Breast epithelium (tissue), 3 donors: ENCODE measurements at regions not wholly inside any gene's neighbourhood (a gene's known extent, or its start where the extent isn't known, plus 50 kb on each side); places are given as distances from the start of the nearest gene placed in this dataset.

Experiments used
- CTCF ChIP-seq, 3 donors: fragments of 450-650 bp; IDR thresholded peaks; one replicate each; pipeline ENCODE4 v1.5.1; 2016 to 2017; ENCODE audit warnings: antibody characterized with exemption in 3 of 3, mild to moderate bottlenecking in 3 of 3, moderate library complexity in 3 of 3
- POLR2AphosphoS5 ChIP-seq, 3 donors: sonication (generic); formaldehyde crosslinking; IDR thresholded peaks; one replicate each; pipeline ENCODE4 v1.6.1; 2017; ENCODE audit warnings: antibody characterized with exemption in 3 of 3

- TF ChIP-seq CTCF (IDR thresholded peaks at IDR 0.05) = no peak
- TF ChIP-seq POLR2AphosphoS5 (IDR thresholded peaks at IDR 0.05) = no peak
Measured at GRCh38 chr6:165769401-165769800, 106.4 kb upstream of the PDE10A start.
